Middle frontal gyrus (tissue), 1 donor: ENCODE measurements at regions not wholly inside any gene's neighbourhood (a gene's known extent, or its start where the extent isn't known, plus 50 kb on each side); places are given as distances from the start of the nearest gene placed in this dataset.

Source experiments
- DNase-seq: peaks from one replicate; pipeline ENCODE4 v3.0.0-alpha.2; 2015; ENCODE audit warnings: low spot score; ENCODE audit errors: extremely low spot score

- no peak for DNase-seq
Measured at GRCh38 chr9:7957803-7958202, 158.2 kb upstream of the DMAC1 start.

GRCh38 chr9:7947577-7947976 lies 148.0 kb upstream of the DMAC1 start:
- DNase-seq: no peak

GRCh38 chr9:7946458-7946857 lies 146.9 kb upstream of the DMAC1 start:
- DNase-seq: no peak

GRCh38 chr9:7944572-7944971 lies 145.0 kb upstream of the DMAC1 start:
- no peak for DNase-seq

GRCh38 chr9:7937761-7938491 lies 138.3 kb upstream of the DMAC1 start:
- DNase-seq: no peak

- DNase-seq: no peak
Measured at GRCh38 chr9:7936996-7937395, 137.4 kb upstream of the DMAC1 start.

- no peak for DNase-seq
Measured at GRCh38 chr9:7936163-7936562, 136.6 kb upstream of the DMAC1 start.

- no peak for DNase-seq
Measured at GRCh38 chr9:7935681-7936080, 136.1 kb upstream of the DMAC1 start.

GRCh38 chr9:7932767-7933166 lies 133.2 kb upstream of the DMAC1 start:
- DNase-seq: no peak

GRCh38 chr9:7930613-7931012 lies 131.0 kb upstream of the DMAC1 start:
- DNase-seq: no peak

GRCh38 chr9:7921545-7922197 lies 122.1 kb upstream of the DMAC1 start:
- DNase-seq: no peak

- no peak for DNase-seq
Measured at GRCh38 chr9:7912037-7912535, 112.5 kb upstream of the DMAC1 start.

- DNase-seq: no peak
Measured at GRCh38 chr9:7910426-7911020, 110.9 kb upstream of the DMAC1 start.

- DNase-seq: no peak
Measured at GRCh38 chr9:7909537-7909936, 110.0 kb upstream of the DMAC1 start.

- no peak for DNase-seq
Measured at GRCh38 chr9:7907551-7908337, 108.2 kb upstream of the DMAC1 start.

GRCh38 chr9:7906783-7907550 lies 107.4 kb upstream of the DMAC1 start:
- no peak for DNase-seq

GRCh38 chr9:7901621-7902020 lies 102.0 kb upstream of the DMAC1 start:
- DNase-seq: no peak

- DNase-seq: no peak
Measured at GRCh38 chr9:7900541-7900940, 101.0 kb upstream of the DMAC1 start.

- DNase-seq: no peak
Measured at GRCh38 chr9:7899753-7900152, 100.2 kb upstream of the DMAC1 start.

GRCh38 chr9:7894231-7894630 lies 94.7 kb upstream of the DMAC1 start:
- no peak for DNase-seq

GRCh38 chr9:7892975-7893374 lies 93.4 kb upstream of the DMAC1 start:
- DNase-seq: no peak
